AG04450 (cell line): ENCODE measurements at regions not wholly inside any gene's neighbourhood (a gene's known extent, or its start where the extent isn't known, plus 50 kb on each side); places are given as distances from the start of the nearest gene placed in this dataset.

ENCODE experiments used
- CTCF ChIA-PET: fragments of 300-600, 350-600 bp; formaldehyde crosslinking; extraction: SDS; loops from one replicate; lab custom pipeline; 2022; ENCODE audit warnings: antibody characterized with exemption, inconsistent platforms; lab: Charles Lee
- POLR2A ChIA-PET: fragments of 350-600 bp; formaldehyde crosslinking; extraction: SDS; loops from one replicate; lab custom pipeline; 2021; ENCODE audit warnings: antibody characterized with exemption, inconsistent platforms; lab: Yijun Ruan, JAX
- DNase-seq: peaks from one replicate; pipeline ENCODE4 v3.0.0-alpha.2; 2011; ENCODE audit warnings: low read depth, low spot score
- H3K27ac ChIP-seq: one replicate; pipeline ENCODE4 v1.5.1; 2012; ENCODE audit warnings: low read depth, low read length, control low read depth
- H3K27me3 ChIP-seq: one replicate; pipeline ENCODE4 v1.6.0; 2012; ENCODE audit warnings: low read length; ENCODE audit not compliant: control insufficient read depth, insufficient read depth
- H3K4me3 ChIP-seq: 2 replicates; pipeline ENCODE4 v1.5.1; 2011; ENCODE audit warnings: mild to moderate bottlenecking, low read depth, low read length, control low read depth
- H3K9me3 ChIP-seq: 2 replicates; pipeline ENCODE4 v1.5.1; 2012; ENCODE audit warnings: low read length; ENCODE audit not compliant: control insufficient read depth, insufficient read depth
- TF ChIP-seq, protein P1 (sequence below): IDR thresholded peaks from 2 replicates; pipeline ENCODE4 v1.5.1; 2011; ENCODE audit warnings: low read depth, low read length, control low read depth, inconsistent platforms

GRCh38 chr7:145928937-145929336, 187.7 kb upstream of the CNTNAP2 start:
- TF ChIP-seq, protein P1, sequence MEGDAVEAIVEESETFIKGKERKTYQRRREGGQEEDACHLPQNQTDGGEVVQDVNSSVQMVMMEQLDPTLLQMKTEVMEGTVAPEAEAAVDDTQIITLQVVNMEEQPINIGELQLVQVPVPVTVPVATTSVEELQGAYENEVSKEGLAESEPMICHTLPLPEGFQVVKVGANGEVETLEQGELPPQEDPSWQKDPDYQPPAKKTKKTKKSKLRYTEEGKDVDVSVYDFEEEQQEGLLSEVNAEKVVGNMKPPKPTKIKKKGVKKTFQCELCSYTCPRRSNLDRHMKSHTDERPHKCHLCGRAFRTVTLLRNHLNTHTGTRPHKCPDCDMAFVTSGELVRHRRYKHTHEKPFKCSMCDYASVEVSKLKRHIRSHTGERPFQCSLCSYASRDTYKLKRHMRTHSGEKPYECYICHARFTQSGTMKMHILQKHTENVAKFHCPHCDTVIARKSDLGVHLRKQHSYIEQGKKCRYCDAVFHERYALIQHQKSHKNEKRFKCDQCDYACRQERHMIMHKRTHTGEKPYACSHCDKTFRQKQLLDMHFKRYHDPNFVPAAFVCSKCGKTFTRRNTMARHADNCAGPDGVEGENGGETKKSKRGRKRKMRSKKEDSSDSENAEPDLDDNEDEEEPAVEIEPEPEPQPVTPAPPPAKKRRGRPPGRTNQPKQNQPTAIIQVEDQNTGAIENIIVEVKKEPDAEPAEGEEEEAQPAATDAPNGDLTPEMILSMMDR = no peak
- no peak overlapping the region for H3K4me3 ChIP-seq
- no peak for DNase-seq
- ChIA-PET POLR2A (no interaction called here), CTCF (no interaction called here)
- peaks cover 11% of the 10 kb centered on the region for H3K9me3 ChIP-seq
- no peak overlapping the region for H3K27ac ChIP-seq
- H3K27me3 ChIP-seq = no peaks in the 10 kb centered on the region

GRCh38 chr7:145919712-145920111, 196.9 kb upstream of the CNTNAP2 start:
- TF ChIP-seq, protein P1 = no peak
- ChIA-PET POLR2A (no interaction called here), CTCF (no interaction called here)
- Histone ChIP-seq H3K4me3 (no peak overlapping the region), H3K27ac (no peak overlapping the region), H3K9me3 (peaks cover 16% of the 10 kb centered on the region), H3K27me3 (no peaks in the 10 kb centered on the region)
- DNase-seq = no peak

GRCh38 chr7:145916776-145917175, 199.8 kb upstream of the CNTNAP2 start:
- POLR2A ChIA-PET = no interaction called here
- TF ChIP-seq, protein P1 = no peak
- CTCF ChIA-PET = no interaction called here
- no peak for DNase-seq
- Histone ChIP-seq H3K9me3 (peaks cover 19% of the 10 kb centered on the region), H3K4me3 (no peak overlapping the region), H3K27me3 (no peaks in the 10 kb centered on the region), H3K27ac (no peak overlapping the region)

GRCh38 chr7:145915679-145916078, 200.9 kb upstream of the CNTNAP2 start:
- CTCF ChIA-PET = no interaction called here

GRCh38 chr7:145909991-145910513, 206.5 kb upstream of the CNTNAP2 start:
- Histone ChIP-seq H3K27ac (no peak overlapping the region), H3K4me3 (no peak overlapping the region), H3K9me3 (peaks cover 4% of the 10 kb centered on the region; the same call in 1 of the 2 replicates), H3K27me3 (no peaks in the 10 kb centered on the region)
- TF ChIP-seq, protein P1 = no peak
- no peak for DNase-seq
- CTCF ChIA-PET = no interaction called here
- POLR2A ChIA-PET = no interaction called here

More at GRCh38 chr7:145915679-145916078, 200.9 kb upstream of the CNTNAP2 start:
- no peaks in the 10 kb centered on the region for H3K27me3 ChIP-seq
- no peak for DNase-seq
- TF ChIP-seq, protein P1 = no peak
- POLR2A ChIA-PET = no interaction called here
- no peak overlapping the region for H3K4me3 ChIP-seq
- no peak overlapping the region for H3K27ac ChIP-seq
- H3K9me3 ChIP-seq = peaks cover 19% of the 10 kb centered on the region
